HEK293 (cell line): ENCODE measurements at regions not wholly inside any gene's neighbourhood (a gene's known extent, or its start where the extent isn't known, plus 50 kb on each side); places are given as distances from the start of the nearest gene placed in this dataset.

Experiments
- CTCF ChIP-seq: fragments of 450-650 bp; formaldehyde crosslinking; IDR thresholded peaks from 2 replicates; pipeline ENCODE4 v1.5.1; 2016; ENCODE audit warnings: missing biosample characterization, missing genetic modification characterization
- ZNF707 ChIP-seq: fragments of 450-650 bp; formaldehyde crosslinking; IDR thresholded peaks from 2 replicates; pipeline ENCODE4 v1.5.1; 2016; ENCODE audit warnings: missing biosample characterization, missing genetic modification characterization
- ZSCAN30 ChIP-seq: fragments of 450-650 bp; IDR thresholded peaks from 2 replicates; pipeline ENCODE4 v1.5.1; 2018; ENCODE audit warnings: missing biosample characterization, mild to moderate bottlenecking, missing genetic modification characterization, moderate library complexity

DNA sequence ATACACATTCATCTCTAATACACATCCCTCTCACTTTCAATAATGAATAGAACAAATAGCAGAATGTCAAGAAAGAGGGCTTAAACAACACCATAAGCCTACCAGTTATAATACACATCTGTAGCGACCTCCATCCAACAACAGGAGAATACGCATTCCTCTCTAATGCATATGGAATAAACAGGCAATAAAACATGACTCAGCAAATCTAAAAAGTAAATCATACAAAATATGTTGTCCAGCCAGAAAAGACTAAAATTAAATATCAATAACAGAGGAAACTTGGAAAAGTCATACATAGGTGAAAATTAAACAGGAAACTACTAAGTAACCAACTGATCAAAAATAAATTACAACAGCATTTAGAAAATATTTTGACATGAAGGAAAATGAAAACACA, 1127.5 kb upstream of the NCAM2 start:
- TF ChIP-seq ZNF707 (tag by site-specific recombination): no peak
- no peak for TF ChIP-seq ZSCAN30 (tag by site-specific recombination)
- no peak for TF ChIP-seq CTCF (tag by site-specific recombination)
